ENCODE measurements at regions not wholly inside any gene's neighbourhood (a gene's known extent, or its start where the extent isn't known, plus 50 kb on each side); places are given as distances from the start of the nearest gene placed in this dataset.
"Not testable (repeated sequence)": the region's sequence is repeated elsewhere in the genome, so short reads cannot be mapped to it uniquely, and the experiment has no call there.

- intact Hi-C loops (cut with DNase I), result no loop called here
Observed at GRCh38 chr15:36079021-36079420, 500.4 kb upstream of the CDIN1 start.

GRCh38 chr15:36080759-36081158, 498.7 kb upstream of the CDIN1 start:
- no peak for DNase-seq (ENCODE audit: low spot score)
- intact Hi-C loops (cut with DNase I), result no loop called here

More at GRCh38 chr15:36079021-36079420, 500.4 kb upstream of the CDIN1 start:
- DNase-seq (ENCODE audit: low spot score), result no peak

- intact Hi-C loops (cut with DNase I), result loop anchor here (2.0 kb wide), 1 partner anchor 54 kb away; no protein-coding TSS in a partner anchor
- no peak for DNase-seq (ENCODE audit: low spot score)
Observed at GRCh38 chr15:36090286-36090946, 489.0 kb upstream of the CDIN1 start.

DNA sequence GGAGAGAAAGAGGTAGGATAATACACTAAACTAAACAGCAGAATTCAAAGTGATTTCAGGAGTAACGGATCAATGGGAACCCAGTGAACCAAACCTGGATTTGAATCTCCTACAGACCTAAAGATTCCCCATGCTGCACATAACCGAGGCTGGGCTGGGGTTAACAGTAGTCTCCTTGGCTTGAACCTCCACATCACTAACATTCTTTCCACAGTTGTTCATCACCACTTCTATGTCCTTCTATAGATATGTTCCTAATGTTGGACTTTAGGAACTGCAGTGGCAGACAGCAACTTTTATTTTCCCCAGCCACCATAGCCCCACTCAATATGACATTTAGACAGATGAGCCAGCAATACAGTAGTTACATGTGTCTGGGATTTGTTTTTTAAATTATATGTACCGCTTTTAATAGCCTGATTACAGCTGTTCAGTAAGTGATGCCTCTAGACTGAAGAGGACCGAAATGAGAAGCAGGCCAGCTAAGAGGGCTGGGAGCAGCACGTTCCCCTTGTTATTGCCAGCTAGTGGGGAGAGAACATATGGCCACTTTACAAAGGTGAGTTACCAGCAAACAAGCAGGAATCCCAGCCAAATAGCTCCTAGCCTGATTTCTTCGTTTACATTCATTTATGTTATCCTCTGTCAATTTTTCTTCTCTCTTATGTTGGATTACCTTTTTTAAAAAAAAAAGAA, 472.6 kb upstream of the CDIN1 start:
- intact Hi-C loops (cut with DNase I), result no loop called here
- no peak for DNase-seq (ENCODE audit: low spot score)

- DNase-seq (ENCODE audit: low spot score), result no peak
- intact Hi-C loops (cut with DNase I), result no loop called here
Observed at GRCh38 chr15:36108541-36108940, 470.9 kb upstream of the CDIN1 start.

GRCh38 chr15:36109943-36110658, 469.3 kb upstream of the CDIN1 start:
- intact Hi-C loops (cut with DNase I), result no loop called here
- DNase-seq (ENCODE audit: low spot score), result no peak

GRCh38 chr15:36110659-36110993, 468.8 kb upstream of the CDIN1 start:
- intact Hi-C loops (cut with DNase I), result no loop called here
- no peak for DNase-seq (ENCODE audit: low spot score)

DNA sequence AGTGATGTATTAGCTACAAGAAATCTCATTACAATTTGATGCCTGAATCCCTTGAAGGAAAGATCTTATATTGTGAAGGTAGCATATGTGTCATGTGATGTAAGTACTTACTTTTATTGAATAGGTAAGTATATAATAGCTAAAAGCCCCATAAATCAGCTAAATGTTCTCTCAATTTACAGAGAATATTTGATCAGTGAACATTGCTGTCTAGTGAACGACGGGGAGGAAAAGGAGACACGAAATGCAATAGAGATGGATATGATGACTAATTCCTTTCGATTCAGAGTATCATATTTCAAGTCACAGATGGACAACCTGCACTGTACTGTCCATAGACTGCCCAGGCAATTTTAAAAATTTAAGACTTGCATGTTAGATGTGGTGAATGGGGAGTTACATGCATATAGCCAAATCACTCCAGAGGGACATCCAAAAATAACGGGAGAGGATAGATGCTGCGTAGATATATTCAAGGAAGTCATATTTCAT, 462.1 kb upstream of the CDIN1 start:
- intact Hi-C loops (cut with DNase I), result no loop called here
- no peak for DNase-seq (ENCODE audit: low spot score)

DNA sequence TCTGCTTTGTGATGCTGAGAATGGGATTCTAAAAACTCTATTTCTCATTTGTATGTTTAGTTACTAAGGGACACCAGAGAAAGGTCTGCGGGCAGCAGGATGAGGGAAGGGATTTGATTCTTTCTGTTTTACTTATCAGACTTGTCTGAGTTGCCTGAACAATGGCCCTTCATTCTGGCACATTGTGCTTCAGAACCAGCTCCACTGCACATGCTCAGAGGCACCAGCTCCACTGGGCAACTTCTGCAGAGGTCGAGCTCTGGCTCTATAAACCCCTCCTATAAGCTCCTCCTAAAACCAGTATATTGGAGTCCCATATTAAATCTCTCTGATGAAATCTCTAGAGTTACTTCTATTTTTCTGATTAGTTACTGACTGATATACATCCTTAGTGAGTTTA, 453.2 kb upstream of the CDIN1 start:
- intact Hi-C loops (cut with DNase I), result no loop called here
- no peak for DNase-seq (ENCODE audit: low spot score)

GRCh38 chr15:36130641-36131310, 448.6 kb upstream of the CDIN1 start:
- no peak for DNase-seq (ENCODE audit: low spot score)
- intact Hi-C loops (cut with DNase I), result no loop called here

GRCh38 chr15:36133742-36134141, 445.7 kb upstream of the CDIN1 start:
- no peak for DNase-seq (ENCODE audit: low spot score)
- intact Hi-C loops (cut with DNase I), result no loop called here

DNA sequence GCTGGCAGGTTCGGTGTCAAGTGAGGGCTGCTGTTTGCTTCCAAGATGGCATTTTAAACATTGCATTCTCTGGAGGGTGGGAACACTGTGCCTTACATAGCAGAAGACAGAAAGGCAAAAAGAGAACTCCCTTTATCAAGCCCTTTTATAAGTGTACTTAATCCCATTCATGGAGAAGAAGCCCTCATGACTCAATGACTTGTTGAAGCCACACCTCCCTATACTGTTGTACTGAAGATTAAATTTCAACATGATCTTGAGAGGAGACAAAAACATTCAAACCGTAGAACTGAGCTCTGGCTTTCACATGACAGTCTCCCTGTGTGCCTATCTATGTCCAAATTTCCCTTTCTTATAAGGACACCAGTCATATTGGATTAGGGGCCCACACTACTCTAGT, 443.4 kb upstream of the CDIN1 start:
- intact Hi-C loops (cut with DNase I), result no loop called here
- no peak for DNase-seq (ENCODE audit: low spot score)

GRCh38 chr15:36152936-36153335, 426.5 kb upstream of the CDIN1 start:
- intact Hi-C loops (cut with DNase I), result no loop called here
- no peak for DNase-seq (ENCODE audit: low spot score)

DNA sequence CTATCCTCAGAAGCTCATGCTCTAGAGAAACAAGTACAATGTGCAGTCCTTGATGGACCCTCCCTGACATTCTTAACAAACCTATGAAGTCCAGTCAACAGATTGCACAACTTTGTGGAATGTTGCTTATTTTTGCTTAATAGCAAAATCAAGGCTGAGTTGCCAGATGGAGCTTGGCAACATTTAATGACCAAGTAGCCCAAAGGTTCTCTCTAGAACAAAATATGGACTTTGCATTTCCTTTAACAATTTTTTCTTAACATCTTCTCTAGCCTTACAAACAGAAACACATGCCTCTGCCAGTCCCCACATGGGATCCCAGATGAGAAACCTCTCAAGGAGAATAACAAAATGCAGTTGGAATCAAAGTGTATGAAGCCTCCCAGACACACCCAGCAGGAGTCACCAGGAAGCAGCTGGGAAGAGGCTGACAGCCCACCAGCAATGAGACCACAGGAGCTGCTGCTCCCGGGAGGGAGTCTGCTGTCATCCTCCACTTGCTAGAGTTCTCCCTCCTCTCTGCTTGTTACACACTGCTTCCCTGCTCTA, 422.5 kb upstream of the CDIN1 start:
- intact Hi-C loops (cut with DNase I), result no loop called here
- DNase-seq (ENCODE audit: low spot score), result no peak

DNA sequence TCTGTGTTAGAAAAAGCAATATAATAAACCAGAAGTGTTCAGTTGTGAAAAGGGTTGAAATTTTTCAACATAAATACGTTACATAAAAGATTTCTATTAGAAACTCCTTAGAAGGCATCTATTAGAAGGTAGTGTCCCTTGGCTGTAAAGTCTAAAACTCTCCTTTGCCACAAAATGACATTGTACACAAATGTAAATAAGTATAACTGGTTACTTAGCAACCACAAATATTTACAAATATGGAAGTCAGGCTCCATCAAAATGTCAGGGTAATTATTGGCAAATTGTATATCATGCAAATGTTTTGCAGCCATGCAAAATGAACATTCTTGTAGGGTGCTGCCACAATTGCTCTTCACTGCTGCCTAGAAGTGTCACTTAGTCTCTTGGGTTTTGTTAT, 419.1 kb upstream of the CDIN1 start:
- intact Hi-C loops (cut with DNase I), result no loop called here
- DNase-seq (ENCODE audit: low spot score), result no peak

DNA sequence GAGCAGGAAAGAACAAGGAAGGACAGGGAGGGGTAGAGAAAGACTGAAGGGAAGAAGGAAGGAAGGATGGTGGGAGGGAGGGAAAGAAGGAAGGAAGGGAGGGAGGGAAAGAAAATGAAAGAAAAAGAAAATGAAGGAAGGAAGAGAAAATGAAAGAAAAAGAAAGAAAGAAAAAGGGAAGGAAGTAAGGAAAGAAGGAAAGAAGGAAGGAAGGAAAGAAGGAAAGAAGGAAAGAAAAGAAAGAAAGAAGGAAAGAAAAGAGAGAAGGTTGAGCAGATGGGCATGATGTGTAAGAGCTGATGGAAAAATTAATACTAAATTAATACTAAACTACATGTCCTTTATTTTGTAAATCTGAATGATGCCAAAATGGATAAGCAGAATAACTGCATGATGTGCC, 418.3 kb upstream of the CDIN1 start:
- intact Hi-C loops (cut with DNase I), result no loop called here
- no peak for DNase-seq (ENCODE audit: low spot score)

GRCh38 chr15:36161771-36162212, 417.6 kb upstream of the CDIN1 start:
- no peak for DNase-seq (ENCODE audit: low spot score)
- intact Hi-C loops (cut with DNase I), result no loop called here

DNA sequence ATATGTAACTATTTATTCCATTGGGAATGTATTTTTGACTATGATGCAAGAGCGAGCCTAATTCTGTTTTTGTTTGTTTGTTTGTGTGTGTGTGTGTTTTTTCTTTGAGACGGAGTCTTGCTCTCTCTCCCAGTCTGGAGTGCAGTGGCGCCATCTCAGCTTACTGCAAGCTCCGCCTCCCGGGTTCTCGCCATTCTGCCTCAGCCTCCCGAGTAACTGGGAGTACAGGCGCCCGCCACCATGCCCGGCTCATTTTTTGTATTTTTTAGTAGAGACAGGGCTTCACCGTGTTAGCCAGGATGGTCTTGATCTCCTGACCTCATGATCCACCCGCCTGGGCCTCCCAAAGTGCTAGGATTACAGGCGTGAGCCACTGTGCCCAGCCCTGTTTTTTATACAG, 415.4 kb upstream of the CDIN1 start:
- DNase-seq (ENCODE audit: low spot score); intact Hi-C loops (cut with DNase I): not testable (repeated sequence)

- intact Hi-C loops (cut with DNase I), result no loop called here
- DNase-seq (ENCODE audit: low spot score), result no peak
Observed at GRCh38 chr15:36172955-36173354, 406.5 kb upstream of the CDIN1 start.

DNA sequence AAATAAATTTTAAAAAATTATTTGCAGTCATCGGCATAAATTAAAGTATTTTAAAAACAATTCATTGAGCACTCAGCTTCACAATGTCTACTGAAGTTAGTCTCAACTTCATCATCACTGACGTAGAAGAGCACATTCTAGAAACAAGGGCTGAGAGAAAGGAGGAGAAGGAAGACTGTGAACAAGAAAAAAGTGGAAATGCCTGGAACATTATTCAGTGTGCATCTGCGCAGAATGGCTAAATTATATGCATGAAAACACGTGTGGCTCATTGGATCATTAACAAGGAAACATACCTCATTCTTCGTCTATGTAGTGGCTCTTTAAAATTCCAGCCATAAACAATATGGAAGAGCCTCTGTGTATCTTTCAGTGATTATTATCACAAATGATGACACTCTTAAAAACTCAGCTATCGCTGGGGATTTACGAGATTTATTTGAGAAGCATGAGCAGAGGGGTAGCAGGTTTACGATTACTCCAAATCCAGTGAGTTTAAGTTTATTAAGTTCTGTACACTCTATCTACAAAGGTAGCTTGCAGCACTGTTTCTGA, 404.2 kb upstream of the CDIN1 start:
- intact Hi-C loops (cut with DNase I), result no loop called here
- no peak for DNase-seq (ENCODE audit: low spot score)
